MCF 10A (cell line): ENCODE measurements at regions not wholly inside any gene's neighbourhood (a gene's known extent, or its start where the extent isn't known, plus 50 kb on each side); places are given as distances from the start of the nearest gene placed in this dataset.

Experiments used
- BruUV-seq: library from RNA; stranded (reverse); fragments of 400-500 nt; replicated peaks from 2 replicates; lab custom pipeline; 2021; lab: Mats Ljungman, UMichigan
- CTCF ChIA-PET: fragments of 300-600 bp; sonication (Branson Sonifier 250); formaldehyde crosslinking; extraction: SDS; loops from one replicate; lab custom pipeline; 2021; ENCODE audit warnings: antibody characterized with exemption, inconsistent platforms; lab: Yijun Ruan, JAX
- POLR2A ChIA-PET: fragments of 300-600, 350-650 bp; sonication (Branson Sonifier 250); formaldehyde crosslinking; extraction: SDS; loops from one replicate; lab custom pipeline; 2020; ENCODE audit warnings: antibody characterized with exemption, inconsistent platforms; lab: Yijun Ruan, JAX
- DNase-seq: peaks from one replicate; pipeline ENCODE4 v3.0.0-alpha.2; 2018; ENCODE audit not compliant: unreplicated experiment
- H3K27ac Mint-ChIP-seq: one replicate; pipeline ENCODE4 v1.8.0; 2022; ENCODE audit warnings: mild to moderate bottlenecking, low read depth, mixed read lengths; ENCODE audit not compliant: unreplicated experiment
- H3K27me3 Mint-ChIP-seq: one replicate; pipeline ENCODE4 v1.8.0; 2022; ENCODE audit warnings: mixed read lengths; ENCODE audit not compliant: insufficient read depth, unreplicated experiment
- H3K36me3 Mint-ChIP-seq: one replicate; pipeline ENCODE4 v1.8.0; 2022; ENCODE audit warnings: mild to moderate bottlenecking, moderate library complexity, mixed read lengths; ENCODE audit not compliant: insufficient read depth, unreplicated experiment
- H3K4me1 Mint-ChIP-seq: one replicate; pipeline ENCODE4 v1.8.0; 2022; ENCODE audit warnings: mixed read lengths; ENCODE audit not compliant: insufficient read depth, unreplicated experiment
- H3K4me3 Mint-ChIP-seq: one replicate; pipeline ENCODE4 v1.8.0; 2022; ENCODE audit warnings: mild to moderate bottlenecking, moderate library complexity, mixed read lengths; ENCODE audit not compliant: unreplicated experiment
- H3K9me3 Mint-ChIP-seq: one replicate; pipeline ENCODE4 v1.8.0; 2022; ENCODE audit warnings: mixed read lengths; ENCODE audit not compliant: unreplicated experiment
- intact Hi-C: fragments of 100-400 bp; cut with micrococcal nuclease; formaldehyde crosslinking; loops from 2 replicates; pipeline ENCODE4 v1.14.1; 2022
- TF ChIP-seq, protein P1 (sequence below): fragments of 200-600 bp; IDR thresholded peaks from one replicate; pipeline ENCODE4 v1.8.0; 2022; ENCODE audit warnings: antibody characterized with exemption, mild to moderate bottlenecking; ENCODE audit not compliant: unreplicated experiment

DNA sequence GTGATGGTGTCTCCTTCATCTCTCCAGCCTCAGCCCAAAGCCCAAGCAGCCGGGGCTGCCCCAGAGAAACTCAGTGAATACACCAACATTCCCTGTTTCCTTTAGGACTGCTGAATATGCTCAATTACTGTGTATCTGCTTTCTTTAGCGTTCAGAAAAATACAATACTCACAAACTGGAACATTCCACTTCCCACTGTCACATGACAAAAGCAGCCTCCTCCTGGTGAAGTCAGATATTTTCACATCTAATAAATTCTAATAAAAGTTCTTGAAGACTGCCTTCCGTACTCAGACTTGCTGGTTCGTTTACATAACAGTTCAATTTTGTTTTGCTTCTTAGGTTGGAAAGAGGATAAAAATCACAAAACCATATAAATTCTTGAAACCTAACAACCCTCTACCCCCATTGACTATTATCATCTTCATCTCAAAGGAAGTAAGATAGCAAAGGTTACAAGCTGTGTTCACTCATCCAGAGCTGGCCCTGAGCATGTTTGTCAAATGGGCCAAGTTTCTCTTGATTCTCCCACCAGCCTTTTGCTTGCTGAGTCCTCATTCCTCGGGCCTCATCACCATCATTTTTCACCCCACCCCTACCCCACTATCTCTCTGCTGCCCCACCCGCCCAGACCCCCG is 190.8 kb upstream of the HNRNPA3 start:
- H3K4me3 Mint-ChIP-seq = no peak overlapping the region
- DNase-seq = no peak
- no peaks in the 10 kb centered on the region for H3K9me3 Mint-ChIP-seq
- no peak overlapping the region for H3K27ac Mint-ChIP-seq
- ChIA-PET CTCF (interaction anchor here (0.8 to 0.9 kb wide), 2 partner anchors 29 to 991 kb away, joined by 3 read pairs; no protein-coding TSS in a partner anchor), POLR2A (no interaction called here)
- no peaks in the 10 kb centered on the region for H3K36me3 Mint-ChIP-seq
- H3K4me1 Mint-ChIP-seq = no peaks in the 10 kb centered on the region
- BruUV-seq = no TSS peak
- TF ChIP-seq, protein P1, sequence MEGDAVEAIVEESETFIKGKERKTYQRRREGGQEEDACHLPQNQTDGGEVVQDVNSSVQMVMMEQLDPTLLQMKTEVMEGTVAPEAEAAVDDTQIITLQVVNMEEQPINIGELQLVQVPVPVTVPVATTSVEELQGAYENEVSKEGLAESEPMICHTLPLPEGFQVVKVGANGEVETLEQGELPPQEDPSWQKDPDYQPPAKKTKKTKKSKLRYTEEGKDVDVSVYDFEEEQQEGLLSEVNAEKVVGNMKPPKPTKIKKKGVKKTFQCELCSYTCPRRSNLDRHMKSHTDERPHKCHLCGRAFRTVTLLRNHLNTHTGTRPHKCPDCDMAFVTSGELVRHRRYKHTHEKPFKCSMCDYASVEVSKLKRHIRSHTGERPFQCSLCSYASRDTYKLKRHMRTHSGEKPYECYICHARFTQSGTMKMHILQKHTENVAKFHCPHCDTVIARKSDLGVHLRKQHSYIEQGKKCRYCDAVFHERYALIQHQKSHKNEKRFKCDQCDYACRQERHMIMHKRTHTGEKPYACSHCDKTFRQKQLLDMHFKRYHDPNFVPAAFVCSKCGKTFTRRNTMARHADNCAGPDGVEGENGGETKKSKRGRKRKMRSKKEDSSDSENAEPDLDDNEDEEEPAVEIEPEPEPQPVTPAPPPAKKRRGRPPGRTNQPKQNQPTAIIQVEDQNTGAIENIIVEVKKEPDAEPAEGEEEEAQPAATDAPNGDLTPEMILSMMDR = no peak
- peaks cover 94% of the 10 kb centered on the region for H3K27me3 Mint-ChIP-seq
- intact Hi-C loops = no loop called here

DNA sequence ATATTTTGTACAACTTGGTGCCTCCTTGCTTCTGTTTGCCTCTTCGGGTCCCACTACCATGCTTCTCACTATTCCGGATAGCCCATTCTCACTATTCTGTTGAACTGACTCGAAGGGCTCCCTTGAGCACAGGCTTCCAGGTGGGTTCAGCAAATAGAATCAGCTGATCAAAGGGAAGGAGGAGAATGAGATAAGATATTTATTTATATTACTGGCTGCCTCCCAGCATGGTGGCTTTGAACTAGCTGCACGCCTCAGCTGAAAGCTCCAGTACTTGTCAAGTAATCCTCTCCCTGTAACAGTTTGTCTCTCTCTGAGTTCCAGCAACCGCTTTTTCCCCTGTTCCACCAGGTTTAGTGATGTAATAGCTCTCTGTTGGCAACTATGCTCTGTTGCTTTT is 187.8 kb upstream of the HNRNPA3 start:
- TF ChIP-seq, protein P1 = no peak
- Mint-ChIP-seq H3K27me3 (peaks cover 76% of the 10 kb centered on the region), H3K27ac (no peak overlapping the region), H3K4me1 (no peaks in the 10 kb centered on the region), H3K9me3 (no peaks in the 10 kb centered on the region), H3K4me3 (no peak overlapping the region), H3K36me3 (no peaks in the 10 kb centered on the region)
- no peak for DNase-seq
- BruUV-seq = no TSS peak
- intact Hi-C loops = no loop called here
- ChIA-PET CTCF (interaction anchor here (1.4 kb wide), 1 partner anchor 124 kb away, joined by 3 read pairs; no protein-coding TSS in a partner anchor), POLR2A (no interaction called here)

DNA sequence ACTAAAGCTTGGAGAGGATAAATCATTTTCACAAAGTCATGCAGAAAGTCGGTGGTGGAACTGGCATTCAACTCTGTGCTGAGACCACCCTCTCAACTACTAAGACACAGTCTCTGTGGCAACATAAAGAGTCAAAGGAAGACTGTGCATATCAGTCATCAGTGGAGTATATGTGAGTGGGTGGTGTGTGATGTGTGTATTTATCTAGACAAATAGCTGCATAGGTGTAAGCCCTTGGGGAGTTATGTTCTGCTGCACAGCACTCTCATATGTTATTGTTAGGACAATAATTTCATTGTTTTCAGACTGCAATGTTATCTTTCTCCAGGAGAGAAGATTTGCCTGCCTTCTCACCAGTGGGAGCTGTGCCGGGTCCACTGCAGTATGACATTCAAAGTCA is 186.3 kb upstream of the HNRNPA3 start:
- Mint-ChIP-seq H3K27me3 (peaks cover 71% of the 10 kb centered on the region), H3K4me3 (no peak overlapping the region), H3K27ac (no peak overlapping the region), H3K9me3 (no peaks in the 10 kb centered on the region), H3K36me3 (no peaks in the 10 kb centered on the region), H3K4me1 (no peaks in the 10 kb centered on the region)
- TF ChIP-seq, protein P1 = no peak
- no TSS peak for BruUV-seq
- ChIA-PET POLR2A (interaction anchor here (0.6 kb wide), 1 partner anchor 332 kb away, joined by 3 read pairs; no protein-coding TSS in a partner anchor), CTCF (no interaction called here)
- DNase-seq = no peak
- intact Hi-C loops = no loop called here

DNA sequence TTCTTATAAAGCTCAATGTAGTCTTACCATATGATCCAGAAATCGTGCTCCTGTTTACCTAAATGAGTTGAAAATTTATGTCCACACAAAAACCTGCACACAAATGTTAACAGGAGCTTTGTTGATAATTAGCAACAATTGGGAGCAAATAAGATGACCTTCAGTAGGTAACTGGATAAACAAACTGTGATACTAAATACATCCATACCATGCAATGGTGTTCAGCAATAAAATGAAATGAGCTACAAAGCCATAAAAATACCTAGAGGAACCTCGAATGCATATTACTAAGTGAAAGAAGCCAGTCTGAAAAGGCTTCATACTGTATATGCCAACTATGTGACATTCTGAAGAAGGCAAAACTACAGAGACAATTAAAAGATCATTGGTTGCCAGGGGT is 185.6 kb upstream of the HNRNPA3 start:
- DNase-seq = no peak
- peaks cover 71% of the 10 kb centered on the region for H3K27me3 Mint-ChIP-seq
- H3K4me3 Mint-ChIP-seq = no peak overlapping the region
- BruUV-seq = no TSS peak
- no peaks in the 10 kb centered on the region for H3K36me3 Mint-ChIP-seq
- H3K9me3 Mint-ChIP-seq = no peaks in the 10 kb centered on the region
- TF ChIP-seq, protein P1 = no peak
- POLR2A ChIA-PET = interaction anchor here (0.6 to 0.7 kb wide), 2 partner anchors 23 to 333 kb away, joined by 3 read pairs; no protein-coding TSS in a partner anchor
- no peaks in the 10 kb centered on the region for H3K4me1 Mint-ChIP-seq
- intact Hi-C loops = no loop called here
- H3K27ac Mint-ChIP-seq = no peak overlapping the region
- CTCF ChIA-PET = interaction anchor here (0.6 to 0.8 kb wide), 2 partner anchors 90 to 122 kb away, joined by 3 to 4 read pairs; no protein-coding TSS in a partner anchor
